Adrenal gland (tissue), 5 donors: ENCODE measurements at regions not wholly inside any gene's neighbourhood (a gene's known extent, or its start where the extent isn't known, plus 50 kb on each side); places are given as distances from the start of the nearest gene placed in this dataset.

Source experiments
- CTCF ChIP-seq, 6 experiments: fragments of 450-650 bp in 4 of 6; fragments of 200-600 bp in 2 of 6; sonication (generic) in 1 of 6; IDR thresholded peaks; 1 replicate in 5 of 6; 2 replicates in 1 of 6; pipeline versions ENCODE4 v1.5.1 to v1.8.0; 2016 to 2021; ENCODE audit warnings: antibody characterized with exemption in 6 of 6, mild to moderate bottlenecking in 2 of 6, moderate library complexity in 1 of 6
- POLR2A ChIP-seq, 2 donors: fragments of 450-650 bp; IDR thresholded peaks; one replicate each; pipeline ENCODE4 v1.6.1; 2017; ENCODE audit warnings: antibody characterized with exemption in 2 of 2, mild to moderate bottlenecking in 2 of 2, moderate library complexity in 1 of 2
- donor health status: DM: no; HTN: no; CAD: no.

- no peak for TF ChIP-seq CTCF (IDR thresholded peaks at IDR 0.05)
- no peak for TF ChIP-seq POLR2A (IDR thresholded peaks at IDR 0.05)
Observed at GRCh38 chr10:128305601-128306345, 179.6 kb upstream of the MKI67 start.
